Kidney (tissue), 13 donors: ENCODE measurements at regions not wholly inside any gene's neighbourhood (a gene's known extent, or its start where the extent isn't known, plus 50 kb on each side); places are given as distances from the start of the nearest gene placed in this dataset.
A peak's percentile ranks its signal among the peaks of the same experiment; 100 is the strongest.

Experiments
- DNase-seq, 5 donors: peaks; one replicate each; pipeline ENCODE4 v3.0.0-alpha.2; 2013 to 2020
- FAIRE-seq: peaks from 2 replicates; lab custom pipeline; 2012; peaks lifted over from hg19 to GRCh38; lab: Jason Lieb, UNC
- H3K27ac ChIP-seq, 2 donors: one replicate each; pipeline ENCODE4 v1.7.0; 2013; ENCODE audit warnings: low read depth in 2 of 2, low read length in 2 of 2, inconsistent platforms in 1 of 2
- H3K27me3 ChIP-seq: one replicate; pipeline ENCODE4 v1.7.1; 2013; ENCODE audit warnings: low read length, inconsistent platforms; ENCODE audit not compliant: control insufficient read depth, insufficient read depth
- H3K36me3 ChIP-seq, 3 donors: one replicate each; pipeline versions ENCODE4 v1.7.0 to v1.7.1; 2013; ENCODE audit warnings: low read length in 3 of 3, control low read depth in 1 of 3, inconsistent platforms in 1 of 3; ENCODE audit not compliant: insufficient read depth in 3 of 3, control insufficient read depth in 2 of 3
- H3K4me1 ChIP-seq, 3 donors: one replicate each; pipeline versions ENCODE4 v1.7.0 to v1.7.1; 2013; ENCODE audit warnings: low read length in 3 of 3, inconsistent platforms in 1 of 3, low read depth in 1 of 3; ENCODE audit not compliant: control insufficient read depth in 2 of 3, insufficient read depth in 2 of 3
- H3K4me3 ChIP-seq, 3 donors: one replicate each; pipeline versions ENCODE4 v1.7.0 to v1.8.1; 2013; ENCODE audit warnings: low read length in 3 of 3, control low read depth in 1 of 3, inconsistent platforms in 1 of 3
- H3K9ac ChIP-seq, 3 donors: one replicate each; pipeline versions ENCODE4 v1.7.0 to v1.7.1; 2013; ENCODE audit warnings: low read length in 3 of 3, control low read depth in 1 of 3, inconsistent platforms in 1 of 3
- H3K9me3 ChIP-seq, 3 donors: one replicate each; pipeline versions ENCODE4 v1.7.0 to v1.7.1; 2013; ENCODE audit warnings: low read length in 3 of 3, control low read depth in 1 of 3, inconsistent platforms in 1 of 3; ENCODE audit not compliant: control insufficient read depth in 2 of 3, insufficient read depth in 1 of 3
- intact Hi-C: fragments of 100-400 bp; cut with DNase I; formaldehyde crosslinking; loops from one replicate; pipeline ENCODE4 v1.11.1; 2022
- TF ChIP-seq, protein P1 (sequence below): IDR thresholded peaks from 3 replicates; pipeline ENCODE4 v1.5.1; 2012; ENCODE audit warnings: mild to moderate bottlenecking, moderate library complexity, borderline replicate concordance; ENCODE audit not compliant: insufficient read depth; ENCODE audit errors: extremely low read depth
- donor health status: control.
- donor health status: control.
- donor health status: control.
- donor health status: control.
- donor health status: control.
- donor health status: DM: yes; HTN: yes; CAD: no.
- donor health status: Normal renal cell carcinoma (clear cell type).

DNA sequence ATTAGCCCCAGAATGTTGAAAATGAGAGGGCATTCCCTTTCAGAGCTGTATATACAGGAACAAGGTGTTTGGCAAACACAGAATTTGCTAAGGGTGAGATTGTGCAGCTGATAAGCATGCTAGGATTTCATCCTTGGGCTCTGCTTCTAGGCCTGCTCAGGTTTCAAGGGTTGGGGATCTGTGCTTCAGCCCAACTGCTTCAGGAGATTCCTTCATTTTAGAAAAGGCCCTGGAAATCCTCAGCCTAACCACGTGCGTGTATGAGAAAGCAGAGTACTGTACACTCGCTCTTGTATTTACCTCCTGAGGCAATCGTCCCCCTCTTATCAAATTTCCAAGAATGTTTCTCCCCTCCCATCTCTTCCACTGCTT lies 291.6 kb upstream of the ARGLU1 start:
- DNase-seq (peak in 3 of 5 donors; percentile 43 to 70 (median 51)), FAIRE-seq (no peak)
- no peak overlapping the region for H3K9ac ChIP-seq
- intact Hi-C loops: no loop called here
- H3K27me3 ChIP-seq: no peaks in the 10 kb centered on the region
- H3K27ac ChIP-seq: no peak overlapping the region
- TF ChIP-seq, protein P1, sequence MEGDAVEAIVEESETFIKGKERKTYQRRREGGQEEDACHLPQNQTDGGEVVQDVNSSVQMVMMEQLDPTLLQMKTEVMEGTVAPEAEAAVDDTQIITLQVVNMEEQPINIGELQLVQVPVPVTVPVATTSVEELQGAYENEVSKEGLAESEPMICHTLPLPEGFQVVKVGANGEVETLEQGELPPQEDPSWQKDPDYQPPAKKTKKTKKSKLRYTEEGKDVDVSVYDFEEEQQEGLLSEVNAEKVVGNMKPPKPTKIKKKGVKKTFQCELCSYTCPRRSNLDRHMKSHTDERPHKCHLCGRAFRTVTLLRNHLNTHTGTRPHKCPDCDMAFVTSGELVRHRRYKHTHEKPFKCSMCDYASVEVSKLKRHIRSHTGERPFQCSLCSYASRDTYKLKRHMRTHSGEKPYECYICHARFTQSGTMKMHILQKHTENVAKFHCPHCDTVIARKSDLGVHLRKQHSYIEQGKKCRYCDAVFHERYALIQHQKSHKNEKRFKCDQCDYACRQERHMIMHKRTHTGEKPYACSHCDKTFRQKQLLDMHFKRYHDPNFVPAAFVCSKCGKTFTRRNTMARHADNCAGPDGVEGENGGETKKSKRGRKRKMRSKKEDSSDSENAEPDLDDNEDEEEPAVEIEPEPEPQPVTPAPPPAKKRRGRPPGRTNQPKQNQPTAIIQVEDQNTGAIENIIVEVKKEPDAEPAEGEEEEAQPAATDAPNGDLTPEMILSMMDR: no peak
- no peaks in the 10 kb centered on the region for H3K36me3 ChIP-seq
- no peaks in the 10 kb centered on the region for H3K9me3 ChIP-seq
- H3K4me1 ChIP-seq: no peaks in the 10 kb centered on the region
- H3K4me3 ChIP-seq: no peak overlapping the region

DNA sequence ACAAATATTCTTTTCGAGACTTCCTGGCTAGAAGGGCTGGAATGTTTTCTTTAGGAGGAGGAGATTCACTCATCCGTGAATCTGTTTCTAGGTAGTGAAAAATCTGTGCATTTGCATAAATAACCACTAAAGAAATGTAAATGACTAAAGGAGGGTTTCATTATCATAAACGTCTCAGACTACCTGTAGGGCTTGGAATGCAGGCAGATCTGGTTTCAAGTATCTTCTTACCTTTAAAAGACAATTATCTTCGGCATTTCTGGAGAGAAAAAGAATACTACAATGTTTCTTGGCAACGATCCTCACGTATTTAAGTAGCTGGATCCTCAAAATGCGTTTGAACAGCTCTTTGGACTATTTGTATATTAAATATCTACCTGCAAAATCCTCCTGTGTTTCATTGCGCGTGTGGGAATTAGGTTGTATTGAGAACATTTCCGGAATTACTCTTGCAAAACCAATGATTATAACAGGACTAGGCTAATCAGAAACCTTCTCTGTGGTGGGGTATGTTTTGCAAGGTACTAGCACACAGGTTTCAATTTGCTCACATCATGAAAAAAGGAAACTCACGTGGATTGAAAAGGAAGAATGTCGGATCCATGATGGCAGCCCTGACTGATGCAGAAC lies 291.1 kb upstream of the ARGLU1 start:
- TF ChIP-seq, protein P1: no peak
- peak in 2 of 5 donors; percentile 76 to 78 for DNase-seq
- Histone ChIP-seq H3K4me1 (no peaks in the 10 kb centered on the region), H3K9ac (no peak overlapping the region), H3K4me3 (peak overlapping the region; percentile 22 to 32 (median 24)), H3K36me3 (no peaks in the 10 kb centered on the region), H3K27me3 (no peaks in the 10 kb centered on the region), H3K9me3 (no peaks in the 10 kb centered on the region), H3K27ac (no peak overlapping the region)
- FAIRE-seq: no peak
- intact Hi-C loops: no loop called here

DNA sequence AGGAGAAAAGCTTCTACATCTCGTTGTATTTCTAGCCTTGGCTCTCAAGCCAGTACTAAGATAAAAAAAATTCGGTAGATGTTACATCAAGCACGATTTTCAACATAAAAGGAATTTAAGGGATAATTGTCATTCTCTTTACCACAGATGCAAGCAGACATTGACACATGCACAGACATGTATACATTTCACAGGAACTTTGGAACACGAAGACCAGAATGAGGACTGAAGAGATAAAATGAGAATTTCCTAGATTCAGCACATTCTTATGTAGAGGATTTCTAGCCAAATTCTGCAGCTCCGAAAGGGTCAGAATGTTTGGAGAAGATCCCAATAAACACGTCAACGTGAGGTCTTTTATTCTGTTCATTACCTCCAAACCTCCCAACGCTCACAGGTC lies 284.5 kb upstream of the ARGLU1 start:
- Histone ChIP-seq H3K9me3 (no peaks in the 10 kb centered on the region), H3K27me3 (no peaks in the 10 kb centered on the region), H3K27ac (no peak overlapping the region), H3K36me3 (no peaks in the 10 kb centered on the region), H3K9ac (no peak overlapping the region), H3K4me1 (no peaks in the 10 kb centered on the region), H3K4me3 (no peak overlapping the region)
- intact Hi-C loops: no loop called here
- no peak for FAIRE-seq
- TF ChIP-seq, protein P1: no peak
- DNase-seq: no peak
